H1 (cell line): ENCODE measurements at regions not wholly inside any gene's neighbourhood (a gene's known extent, or its start where the extent isn't known, plus 50 kb on each side); places are given as distances from the start of the nearest gene placed in this dataset.

ENCODE experiments used
- CTCF ChIA-PET: fragments of 300-600 bp; sonication (Branson Sonifier 250); formaldehyde crosslinking; loops from one replicate; lab custom pipeline; 2021; ENCODE audit not compliant: partially characterized antibody; lab: Charles Lee
- POLR2A ChIA-PET: fragments of 300-600 bp; sonication (Branson Sonifier 250); formaldehyde crosslinking; loops from one replicate; lab custom pipeline; 2021; ENCODE audit warnings: inconsistent platforms; ENCODE audit not compliant: partially characterized antibody; lab: Charles Lee
- DNase-seq, 2 experiments: peaks; one replicate each; pipeline versions ENCODE4 v3.0.0 to v3.0.0-alpha.2; 2010 to 2022; ENCODE audit warnings: low spot score in 2 of 2, low read depth in 1 of 2, mixed read lengths in 1 of 2
- FAIRE-seq: peaks from 2 replicates; lab custom pipeline; 2011; peaks lifted over from hg19 to GRCh38; lab: Jason Lieb, UNC
- H2AFZ ChIP-seq: 2 replicates; pipeline ENCODE4 v1.8.1; 2012; ENCODE audit warnings: low read length, inconsistent platforms
- H2AK5ac ChIP-seq: 2 replicates; pipeline ENCODE4 v1.6.1; 2013; ENCODE audit warnings: low read depth, low read length
- H2BK120ac ChIP-seq: replicated peaks from 2 replicates; pipeline ENCODE3; 2013; ENCODE audit warnings: low read depth, low read length, inconsistent platforms
- H2BK12ac ChIP-seq: 2 replicates; pipeline ENCODE4 v1.6.1; 2013; ENCODE audit warnings: low read depth, low read length
- H2BK15ac ChIP-seq: 2 replicates; pipeline ENCODE4 v1.6.1; 2013; ENCODE audit warnings: low read length
- H2BK20ac ChIP-seq: 2 replicates; pipeline ENCODE4 v1.6.1; 2013; ENCODE audit warnings: low read length
- H2BK5ac ChIP-seq: 2 replicates; pipeline ENCODE4 v1.6.1; 2013; ENCODE audit warnings: low read depth, low read length
- H3K14ac ChIP-seq: 2 replicates; pipeline ENCODE4 v1.6.1; 2013; ENCODE audit warnings: inconsistent platforms; ENCODE audit not compliant: insufficient read length
- H3K18ac ChIP-seq: 2 replicates; pipeline ENCODE4 v1.6.1; 2013; ENCODE audit warnings: low read length; ENCODE audit errors: extremely low read depth
- H3K23ac ChIP-seq: 2 replicates; pipeline ENCODE4 v1.6.1; 2013; ENCODE audit warnings: inconsistent platforms; ENCODE audit not compliant: insufficient read length
- H3K23me2 ChIP-seq: 2 replicates; pipeline ENCODE4 v1.6.1; 2013; ENCODE audit warnings: low read depth, low read length
- H3K27ac ChIP-seq: 2 replicates; pipeline ENCODE4 v1.6.1; 2011; ENCODE audit warnings: low read depth, low read length, inconsistent platforms
- H3K27me3 ChIP-seq, 4 experiments: replicated peaks in 1 of 4; 1 replicate in 1 of 4; 2 replicates in 3 of 4; pipeline versions ENCODE4 v1.6.1 to v1.8.1; 2011 to 2013; ENCODE audit warnings: low read length in 3 of 4, mild to moderate bottlenecking in 3 of 4, inconsistent platforms in 2 of 4, mixed read lengths in 2 of 4, moderate library complexity in 1 of 4; ENCODE audit not compliant: control insufficient read depth in 3 of 4, insufficient read depth in 3 of 4; ENCODE audit errors: extremely low read depth in 1 of 4
- H3K36me3 ChIP-seq, 4 experiments: 2 replicates each; pipeline versions ENCODE4 v1.6.1 to v1.8.1; 2011 to 2013; ENCODE audit warnings: mild to moderate bottlenecking in 4 of 4, low read length in 3 of 4, moderate library complexity in 2 of 4, control low read depth in 1 of 4, inconsistent platforms in 1 of 4; ENCODE audit not compliant: insufficient read depth in 4 of 4, control insufficient read depth in 2 of 4
- H3K4ac ChIP-seq: replicated peaks from 2 replicates; pipeline ENCODE3; 2013; ENCODE audit warnings: low read length, low read depth, mixed read lengths, inconsistent platforms; ENCODE audit not compliant: insufficient read length
- H3K4me1 ChIP-seq, 4 experiments: replicated peaks in 1 of 4; 1 replicate in 1 of 4; 2 replicates in 3 of 4; pipeline versions ENCODE4 v1.6.1 to v1.8.1; 2011 to 2013; ENCODE audit warnings: low read length in 3 of 4, inconsistent platforms in 2 of 4, mixed read lengths in 1 of 4; ENCODE audit not compliant: insufficient read depth in 4 of 4, control insufficient read depth in 3 of 4
- H3K4me2 ChIP-seq, 2 experiments: 2 replicates each; pipeline versions ENCODE4 v1.6.1 to v1.8.1; 2011 to 2013; ENCODE audit warnings: low read depth in 2 of 2, low read length in 2 of 2, control low read depth in 1 of 2, inconsistent platforms in 1 of 2, mild to moderate bottlenecking in 1 of 2; ENCODE audit not compliant: insufficient read depth in 1 of 2
- H3K4me3 ChIP-seq, 4 experiments: fragments of 200-600, 300-600 bp in 1 of 4; sonication (generic), shearing (Covaris generic), sonication (Bioruptor Twin) in 1 of 4; 2 replicates each; pipeline versions ENCODE4 v1.5.1 to v1.8.1; 2011 to 2016; ENCODE audit warnings: low read length in 4 of 4, low read depth in 3 of 4, control low read depth in 2 of 4, inconsistent platforms in 2 of 4, mild to moderate bottlenecking in 2 of 4, mixed read lengths in 1 of 4, moderate library complexity in 1 of 4; ENCODE audit not compliant: insufficient read depth in 2 of 4; ENCODE audit errors: extremely low read depth in 1 of 4
- H3K56ac ChIP-seq: replicated peaks from 2 replicates; pipeline ENCODE3; 2013; ENCODE audit warnings: low read depth, mild to moderate bottlenecking, mixed read lengths, low read length, inconsistent platforms; ENCODE audit not compliant: insufficient read length
- H3K79me1 ChIP-seq: 2 replicates; pipeline ENCODE4 v1.6.1; 2013; ENCODE audit warnings: low read depth, low read length, control low read depth
- H3K79me2 ChIP-seq, 2 experiments: 2 replicates each; pipeline versions ENCODE4 v1.6.1 to v1.8.1; 2012 to 2013; ENCODE audit warnings: low read length in 2 of 2, mild to moderate bottlenecking in 2 of 2, inconsistent platforms in 1 of 2; ENCODE audit not compliant: insufficient read depth in 2 of 2, control insufficient read depth in 1 of 2
- H3K9ac ChIP-seq, 4 experiments: replicated peaks in 1 of 4; 1 replicate in 1 of 4; 2 replicates in 3 of 4; pipeline versions ENCODE4 v1.6.1 to v1.8.1; 2011 to 2013; ENCODE audit warnings: low read depth in 3 of 4, low read length in 3 of 4, control low read depth in 2 of 4, mild to moderate bottlenecking in 2 of 4, moderate library complexity in 2 of 4, inconsistent platforms in 1 of 4; ENCODE audit errors: extremely low read depth in 1 of 4
- H3K9me3 ChIP-seq, 2 experiments: 2 replicates each; pipeline versions ENCODE4 v1.6.1 to v1.8.1; 2012 to 2013; ENCODE audit warnings: mild to moderate bottlenecking in 2 of 2, moderate library complexity in 2 of 2, control low read depth in 1 of 2, inconsistent platforms in 1 of 2, low read depth in 1 of 2, low read length in 1 of 2, mixed read lengths in 1 of 2; ENCODE audit not compliant: insufficient read depth in 2 of 2
- H4K20me1 ChIP-seq, 2 experiments: replicated peaks in 1 of 2; 2 replicates each; pipeline versions ENCODE3 to v1.8.1; 2011 to 2013; ENCODE audit warnings: inconsistent platforms in 2 of 2, low read length in 2 of 2, mild to moderate bottlenecking in 1 of 2; ENCODE audit not compliant: insufficient read depth in 2 of 2, control insufficient read depth in 1 of 2
- H4K5ac ChIP-seq: 2 replicates; pipeline ENCODE4 v1.6.1; 2013; ENCODE audit warnings: low read length, low read depth, mixed read lengths, inconsistent platforms; ENCODE audit not compliant: insufficient read length
- H4K8ac ChIP-seq: 2 replicates; pipeline ENCODE4 v1.8.0; 2013; ENCODE audit warnings: mild to moderate bottlenecking, moderate library complexity, low read length, inconsistent platforms; ENCODE audit not compliant: insufficient read depth; ENCODE audit errors: extremely low read depth
- H4K91ac ChIP-seq: replicated peaks from 2 replicates; pipeline ENCODE3; 2013; ENCODE audit warnings: low read length, mixed read lengths, inconsistent platforms; ENCODE audit not compliant: insufficient read length
- ATF2 ChIP-seq: IDR thresholded peaks from 2 replicates; pipeline ENCODE4 v1.6.1; 2012; ENCODE audit warnings: low read length, inconsistent platforms
- CBX8 ChIP-seq: fragments of 300-800, 300-1000 bp; sonication (generic); IDR thresholded peaks from 2 replicates; pipeline ENCODE4 v1.7.1; 2016; ENCODE audit warnings: low read depth, low read length, borderline replicate concordance
- CHD1 ChIP-seq: IDR thresholded peaks from 2 replicates; pipeline ENCODE4 v1.6.1; 2012; ENCODE audit warnings: low read depth, low read length, improper control_type of control experiment
- RNF2 ChIP-seq: fragments of 200-900, 300-1000 bp; sonication (generic); IDR thresholded peaks from 2 replicates; pipeline ENCODE4 v1.7.1; 2016; ENCODE audit warnings: borderline replicate concordance, low read depth, mild to moderate bottlenecking, antibody characterized with exemption, low read length; ENCODE audit not compliant: poor library complexity, severe bottlenecking; ENCODE audit errors: missing control alignments
- SAP30 ChIP-seq: fragments of 300-600 bp; sonication (generic); IDR thresholded peaks from 2 replicates; pipeline ENCODE4 v1.7.1; 2012; ENCODE audit warnings: low read length, moderate library complexity, mild to moderate bottlenecking, inconsistent platforms; ENCODE audit not compliant: insufficient read depth, insufficient replicate concordance
- YY1 ChIP-seq: IDR thresholded peaks from 2 replicates; pipeline ENCODE4 v1.6.1; 2011; ENCODE audit warnings: low read depth, mild to moderate bottlenecking, low read length
- WGBS, 2 experiments: shearing (Covaris generic) in 1 of 2; methylation state at CpG; one replicate each; pipeline versions ENCODE4 v1.1.6 to v1.1.7; 2013 to 2015; ENCODE audit warnings: low lambda C conversion rate in 2 of 2, mixed read lengths in 2 of 2, inconsistent platforms in 1 of 2, low coverage in 1 of 2, missing lambda C conversion rate in 1 of 2; ENCODE audit not compliant: insufficient replicate concordance in 2 of 2, insufficient coverage in 1 of 2, insufficient read length in 1 of 2; ENCODE audit errors: extremely low coverage in 1 of 2, missing lambda C conversion rate in 1 of 2; 5-methylcytosine and 5-hydroxymethylcytosine counted together

DNA sequence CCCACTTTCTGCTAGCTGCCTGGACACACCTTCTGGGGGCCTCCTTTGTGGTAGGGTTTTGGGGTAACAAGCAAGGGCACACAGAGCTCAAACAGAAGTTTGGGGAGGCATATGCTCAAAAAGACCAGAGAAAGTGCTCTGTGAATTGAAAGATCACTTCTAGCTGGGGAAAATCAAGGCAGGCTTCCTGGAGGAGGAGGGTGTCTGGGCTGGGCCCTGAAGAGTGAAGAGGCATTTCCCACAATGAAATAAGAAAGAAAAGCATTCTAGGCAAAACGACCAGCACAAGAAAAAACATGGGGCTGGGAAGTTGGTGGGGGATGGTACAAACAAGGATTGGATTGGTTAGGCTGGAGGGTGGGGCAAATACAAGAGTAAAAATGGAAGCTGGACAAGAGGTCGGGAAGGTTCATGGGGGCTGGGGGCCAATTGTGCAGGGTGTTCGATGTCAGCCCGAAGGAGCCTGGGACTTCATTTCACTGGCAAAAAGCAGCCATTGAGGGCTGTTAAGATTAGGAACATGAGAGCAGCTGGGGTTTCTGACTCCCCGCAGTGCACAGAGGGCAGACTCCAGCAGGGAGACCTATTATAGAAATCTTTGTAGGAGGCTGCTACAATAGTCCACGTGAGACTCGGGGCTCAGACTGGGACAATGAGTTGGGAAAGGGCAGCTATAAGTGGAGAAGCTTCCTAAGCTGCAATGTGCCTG is 51.5 kb upstream of the CMKLR1 start:
- Histone ChIP-seq H3K9ac (no peak overlapping the region), H2BK120ac (no peak overlapping the region), H3K4me1 (peaks cover 0 to 8% (median 3%) of the 10 kb centered on the region in 4 experiments; a peak in 4 of 7 replicates), H3K4me3 (no peak overlapping the region), H3K18ac (no peak overlapping the region; the same call in 1 of the 2 replicates), H3K27ac (no peak overlapping the region), H4K5ac (no peak overlapping the region), H3K4ac (no peak overlapping the region), H3K9me3 (no peaks in the 10 kb centered on the region), H3K56ac (no peak overlapping the region), H2AFZ (peak overlapping the region; percentile 82; the same call in 1 of the 2 replicates), H2AK5ac (no peak overlapping the region), H3K36me3 (no peaks in the 10 kb centered on the region), H2BK20ac (0 out of 2 replicates have a peak overlapping the region, but pooled peaks have one; percentile 35), H3K4me2 (peak overlapping the region in 1 of 2 experiments; percentile 41; a peak in 1 of 4 replicates), H2BK15ac (no peak overlapping the region), H3K27me3 (no peaks in the 10 kb centered on the region), H3K23ac (no peak overlapping the region), H3K79me2 (no peaks in the 10 kb centered on the region), H4K20me1 (peaks cover 0 to 4% of the 10 kb centered on the region in 2 experiments), H3K79me1 (no peaks in the 10 kb centered on the region), H4K8ac (no peak overlapping the region), H3K14ac (no peak overlapping the region), H2BK5ac (no peak overlapping the region; the same call in 1 of the 2 replicates), H4K91ac (no peak overlapping the region), H3K23me2 (peaks cover 7% of the 10 kb centered on the region; the same call in 1 of the 2 replicates), H2BK12ac (0 out of 2 replicates have a peak overlapping the region, but pooled peaks have one; percentile 11)
- ChIA-PET POLR2A (no interaction called here), CTCF (interaction anchor here (0.6 to 1.6 kb wide), 5 partner anchors 17 to 323 kb away, joined by 3 to 4 read pairs (median 3); no protein-coding TSS in a partner anchor)
- DNase-seq (no peak), FAIRE-seq (no peak)
- TF ChIP-seq ATF2 (no peak), YY1 (peak; percentile 26; the same call in 1 of the 2 replicates), RNF2 (no peak), CHD1 (no peak), CBX8 (no peak), SAP30 (no peak)
- 66% methylated on average over 7 of the region's 7 CpGs; no CpG with 5 or more reads in 1 of the 2 experiments for WGBS, 2 experiments
